ENCODE measurements at regions not wholly inside any gene's neighbourhood (a gene's known extent, or its start where the extent isn't known, plus 50 kb on each side); places are given as distances from the start of the nearest gene placed in this dataset.

DNA sequence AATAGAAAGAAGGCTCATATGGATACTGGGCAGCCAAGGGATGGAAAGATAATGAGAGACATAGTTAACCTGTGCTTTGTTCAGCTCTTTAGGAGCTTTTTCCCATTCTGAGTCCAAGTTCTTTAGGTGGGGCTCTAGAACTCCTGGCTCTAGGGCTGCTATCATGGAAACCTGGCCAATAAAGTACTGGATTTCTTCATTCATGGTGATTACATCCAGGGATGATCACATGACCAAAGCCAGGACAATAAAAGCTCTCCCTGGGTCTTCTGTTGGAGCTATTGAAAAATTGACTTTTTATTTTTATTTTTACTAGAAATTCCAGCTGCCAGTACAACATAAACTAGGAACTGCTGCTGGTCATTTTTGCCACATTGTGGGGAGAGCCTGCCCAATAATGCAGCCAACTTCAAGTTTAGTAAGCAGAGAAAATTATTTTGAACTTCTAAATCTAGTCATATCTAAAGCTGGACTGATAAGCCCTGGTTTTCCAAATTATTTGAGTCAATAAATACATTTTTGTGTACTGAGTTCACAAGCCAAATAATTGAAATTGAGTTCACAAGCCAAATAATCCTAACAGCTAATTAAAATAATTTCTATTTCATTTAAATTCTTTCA lies 224.9 kb upstream of the STARD13 start:
- TF ChIP-seq, protein P1, sequence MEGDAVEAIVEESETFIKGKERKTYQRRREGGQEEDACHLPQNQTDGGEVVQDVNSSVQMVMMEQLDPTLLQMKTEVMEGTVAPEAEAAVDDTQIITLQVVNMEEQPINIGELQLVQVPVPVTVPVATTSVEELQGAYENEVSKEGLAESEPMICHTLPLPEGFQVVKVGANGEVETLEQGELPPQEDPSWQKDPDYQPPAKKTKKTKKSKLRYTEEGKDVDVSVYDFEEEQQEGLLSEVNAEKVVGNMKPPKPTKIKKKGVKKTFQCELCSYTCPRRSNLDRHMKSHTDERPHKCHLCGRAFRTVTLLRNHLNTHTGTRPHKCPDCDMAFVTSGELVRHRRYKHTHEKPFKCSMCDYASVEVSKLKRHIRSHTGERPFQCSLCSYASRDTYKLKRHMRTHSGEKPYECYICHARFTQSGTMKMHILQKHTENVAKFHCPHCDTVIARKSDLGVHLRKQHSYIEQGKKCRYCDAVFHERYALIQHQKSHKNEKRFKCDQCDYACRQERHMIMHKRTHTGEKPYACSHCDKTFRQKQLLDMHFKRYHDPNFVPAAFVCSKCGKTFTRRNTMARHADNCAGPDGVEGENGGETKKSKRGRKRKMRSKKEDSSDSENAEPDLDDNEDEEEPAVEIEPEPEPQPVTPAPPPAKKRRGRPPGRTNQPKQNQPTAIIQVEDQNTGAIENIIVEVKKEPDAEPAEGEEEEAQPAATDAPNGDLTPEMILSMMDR (conservative IDR thresholded peaks at IDR 0.05; ENCODE audit: low read depth, low read length) = no peak
- TF ChIP-seq POLR2A (IDR thresholded peaks at IDR 0.05; ENCODE audit: low read depth, low read length) = no peak
- no peak for TF ChIP-seq CEBPB (IDR thresholded peaks at IDR 0.05; ENCODE audit: low read depth, low read length)
- no peak for TF ChIP-seq FOS (IDR thresholded peaks at IDR 0.05; ENCODE audit: low read depth, low read length)
- TF ChIP-seq BHLHE40 (IDR thresholded peaks at IDR 0.05; ENCODE audit: low read depth, low read length) = no peak
- TF ChIP-seq MXI1 (IDR thresholded peaks at IDR 0.05; ENCODE audit: borderline replicate concordance, low read depth, low read length) = no peak
- TF ChIP-seq, protein P2, sequence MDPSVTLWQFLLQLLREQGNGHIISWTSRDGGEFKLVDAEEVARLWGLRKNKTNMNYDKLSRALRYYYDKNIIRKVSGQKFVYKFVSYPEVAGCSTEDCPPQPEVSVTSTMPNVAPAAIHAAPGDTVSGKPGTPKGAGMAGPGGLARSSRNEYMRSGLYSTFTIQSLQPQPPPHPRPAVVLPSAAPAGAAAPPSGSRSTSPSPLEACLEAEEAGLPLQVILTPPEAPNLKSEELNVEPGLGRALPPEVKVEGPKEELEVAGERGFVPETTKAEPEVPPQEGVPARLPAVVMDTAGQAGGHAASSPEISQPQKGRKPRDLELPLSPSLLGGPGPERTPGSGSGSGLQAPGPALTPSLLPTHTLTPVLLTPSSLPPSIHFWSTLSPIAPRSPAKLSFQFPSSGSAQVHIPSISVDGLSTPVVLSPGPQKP (IDR thresholded peaks at IDR 0.05; ENCODE audit: borderline replicate concordance, low read depth, low read length) = no peak
- TF ChIP-seq RAD21 (IDR thresholded peaks at IDR 0.05; ENCODE audit: low read length) = no peak
- no peak for TF ChIP-seq MAZ (IDR thresholded peaks at IDR 0.05; ENCODE audit: borderline replicate concordance, low read depth, low read length)
- no peak for TF ChIP-seq RCOR1 (IDR thresholded peaks at IDR 0.05; ENCODE audit: insufficient replicate concordance, low read length)
- TF ChIP-seq, protein P3, sequence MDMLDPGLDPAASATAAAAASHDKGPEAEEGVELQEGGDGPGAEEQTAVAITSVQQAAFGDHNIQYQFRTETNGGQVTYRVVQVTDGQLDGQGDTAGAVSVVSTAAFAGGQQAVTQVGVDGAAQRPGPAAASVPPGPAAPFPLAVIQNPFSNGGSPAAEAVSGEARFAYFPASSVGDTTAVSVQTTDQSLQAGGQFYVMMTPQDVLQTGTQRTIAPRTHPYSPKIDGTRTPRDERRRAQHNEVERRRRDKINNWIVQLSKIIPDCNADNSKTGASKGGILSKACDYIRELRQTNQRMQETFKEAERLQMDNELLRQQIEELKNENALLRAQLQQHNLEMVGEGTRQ (IDR thresholded peaks at IDR 0.05; ENCODE audit: low read depth, low read length) = no peak
- no peak for TF ChIP-seq SMC3 (IDR thresholded peaks at IDR 0.05; ENCODE audit: low read depth, low read length)
- TF ChIP-seq RFX5 (IDR thresholded peaks at IDR 0.05; ENCODE audit: low read depth, low read length) = no peak

Data from IMR-90 (cell line).